HUDEP-2 (cell line): ENCODE measurements at regions not wholly inside any gene's neighbourhood (a gene's known extent, or its start where the extent isn't known, plus 50 kb on each side); places are given as distances from the start of the nearest gene placed in this dataset.

ENCODE experiments used
- DNase-seq, 76 experiments: peaks; one replicate each; lab custom pipeline; 2025; ENCODE audit not compliant: unreplicated experiment in 76 of 76; lab: John Stamatoyannopoulos, UW

- DNase-seq = no peak
These were observed 1101.7 kb upstream of the GHITM start for GRCh38 chr10:83037653-83038052.

GRCh38 chr10:83038631-83039030 is 1100.7 kb upstream of the GHITM start:
- DNase-seq = no peak

GRCh38 chr10:83045731-83046130 is 1093.6 kb upstream of the GHITM start:
- DNase-seq = no peak

- DNase-seq = no peak
These were observed 1088.5 kb upstream of the GHITM start for GRCh38 chr10:83050815-83051214.

GRCh38 chr10:83062871-83063270 is 1076.4 kb upstream of the GHITM start:
- DNase-seq = no peak

GRCh38 chr10:83073472-83073871 is 1065.8 kb upstream of the GHITM start:
- DNase-seq = no peak

- no peak for DNase-seq
These were observed 1064.1 kb upstream of the GHITM start for GRCh38 chr10:83075016-83075814.

GRCh38 chr10:83075815-83076355 is 1063.4 kb upstream of the GHITM start:
- DNase-seq = no peak

GRCh38 chr10:83076443-83076842 is 1062.9 kb upstream of the GHITM start:
- no peak for DNase-seq

- no peak for DNase-seq
These were observed 1061.1 kb upstream of the GHITM start for GRCh38 chr10:83078160-83078559.

- DNase-seq = no peak
These were observed 1060.7 kb upstream of the GHITM start for GRCh38 chr10:83078645-83079044.

GRCh38 chr10:83083831-83084230 is 1055.5 kb upstream of the GHITM start:
- no peak for DNase-seq

- no peak for DNase-seq
These were observed 1050.0 kb upstream of the GHITM start for GRCh38 chr10:83089335-83089734.

- DNase-seq = no peak
These were observed 1034.7 kb upstream of the GHITM start for GRCh38 chr10:83104616-83105015.

GRCh38 chr10:83108565-83109333 is 1030.6 kb upstream of the GHITM start:
- no peak for DNase-seq

GRCh38 chr10:83119346-83119745 is 1020.0 kb upstream of the GHITM start:
- DNase-seq = no peak

- DNase-seq = no peak
These were observed 1017.0 kb upstream of the GHITM start for GRCh38 chr10:83122336-83122735.

GRCh38 chr10:83127942-83128575 is 1011.2 kb upstream of the GHITM start:
- no peak for DNase-seq

GRCh38 chr10:83140811-83141210 is 998.5 kb upstream of the GHITM start:
- DNase-seq = no peak

GRCh38 chr10:83142074-83142563 is 997.2 kb upstream of the GHITM start:
- no peak for DNase-seq

- DNase-seq = no peak
These were observed 994.8 kb upstream of the GHITM start for GRCh38 chr10:83144461-83144860.
